ENCODE measurements at regions not wholly inside any gene's neighbourhood (a gene's known extent, or its start where the extent isn't known, plus 50 kb on each side); places are given as distances from the start of the nearest gene placed in this dataset.

GRCh38 chr7:47145186-47145725, 436.7 kb downstream of the TNS3 start:
- no peak for DNase-seq

- DNase-seq: no peak
Observed at GRCh38 chr7:47143339-47143738, 438.6 kb downstream of the TNS3 start.

- DNase-seq: no peak
Observed at GRCh38 chr7:47142867-47143175, 439.1 kb downstream of the TNS3 start.

GRCh38 chr7:47142169-47142866, 439.6 kb downstream of the TNS3 start:
- no peak for DNase-seq

GRCh38 chr7:47132471-47132870, 449.4 kb downstream of the TNS3 start:
- no peak for DNase-seq

GRCh38 chr7:47128700-47129099, 453.2 kb downstream of the TNS3 start:
- DNase-seq: no peak

- DNase-seq: no peak
Observed at GRCh38 chr7:47125529-47125928, 456.4 kb downstream of the TNS3 start.

GRCh38 chr7:47119261-47119865, 462.5 kb downstream of the TNS3 start:
- no peak for DNase-seq

- DNase-seq: no peak
Observed at GRCh38 chr7:47104206-47104549, 477.7 kb downstream of the TNS3 start.

GRCh38 chr7:47103498-47104205, 478.3 kb downstream of the TNS3 start:
- no peak for DNase-seq

GRCh38 chr7:47102331-47102841, 479.5 kb downstream of the TNS3 start:
- no peak for DNase-seq

- no peak for DNase-seq
Observed at GRCh38 chr7:47100817-47101435, 481.0 kb downstream of the TNS3 start.

- DNase-seq: no peak
Observed at GRCh38 chr7:47100148-47100816, 481.6 kb downstream of the TNS3 start.

GRCh38 chr7:47097431-47097830, 484.5 kb downstream of the TNS3 start:
- no peak for DNase-seq

- DNase-seq: no peak
Observed at GRCh38 chr7:47095946-47096345, 486.0 kb downstream of the TNS3 start.

- no peak for DNase-seq
Observed at GRCh38 chr7:47094462-47094861, 487.4 kb downstream of the TNS3 start.

- no peak for DNase-seq
Observed at GRCh38 chr7:47093320-47094234, 488.3 kb downstream of the TNS3 start.

- DNase-seq: no peak
Observed at GRCh38 chr7:47092336-47092735, 489.6 kb downstream of the TNS3 start.

- no peak for DNase-seq
Observed at GRCh38 chr7:47091141-47091540, 490.8 kb downstream of the TNS3 start.

- DNase-seq: no peak
Observed at GRCh38 chr7:47089461-47089860, 492.4 kb downstream of the TNS3 start.

- DNase-seq: no peak
Observed at GRCh38 chr7:47089068-47089417, 492.9 kb downstream of the TNS3 start.
